Heart left ventricle (tissue), 13 donors: ENCODE measurements at regions not wholly inside any gene's neighbourhood (a gene's known extent, or its start where the extent isn't known, plus 50 kb on each side); places are given as distances from the start of the nearest gene placed in this dataset.
"Not testable (repeated sequence)": the region's sequence is repeated elsewhere in the genome, so short reads cannot be mapped to it uniquely, and the experiment has no call there.

Experiments
- CTCF ChIP-seq, 12 donors: fragments of 200-600 bp; sonication (generic) in 4 of 12; IDR thresholded peaks; one replicate each; pipeline versions ENCODE4 v1.5.0 to v1.8.0; 2018 to 2022; ENCODE audit warnings: antibody characterized with exemption in 12 of 12, mild to moderate bottlenecking in 5 of 12
- POLR2A ChIP-seq, 2 donors: fragments of 450-650 bp; IDR thresholded peaks; one replicate each; pipeline ENCODE4 v1.6.1; 2017; ENCODE audit warnings: antibody characterized with exemption in 2 of 2, mild to moderate bottlenecking in 2 of 2, moderate library complexity in 2 of 2
- donor health status: ischemic (EF 13 %, LVEDD 7.1; RV severe dilation, severe dysfunction).
- donor health status: DM: no; HTN: yes; CAD: no.
- donor health status: DM: no; HTN: no; CAD: no.
- donor health status: ischemic (EF 25% LVEDD 6.9; RV normal size, moderate dysfunction).
- donor health status: ischemic (EF 25% LVEDD 5.7; RV mildly dilated, moderate dysfunction).
- donor health status: ischemic (EF 35%, LVEDD 5.7; RV mildly dilated, moderate dysfunction).
- donor health status: nonischemic (EF 11% LVEDD 7.7; RV severe dilation, severe dysfunction).
- donor health status: DM: yes; HTN: yes; CAD: no.
- donor health status: PGD.
- donor health status: ischemic (EF 29% LVEDD 5.4; RV normal size, mild dysfunction).
- donor health status: nonischemic (EF 23%, LVEDD 6.1; RV moderate dilation, normal function).

- TF ChIP-seq POLR2A, CTCF (IDR thresholded peaks at IDR 0.05): not testable (repeated sequence)
These were observed 164.0 kb upstream of the NPAP1 start for GRCh38 chr15:24511598-24511997.
